Loucy (cell line): ENCODE measurements at regions not wholly inside any gene's neighbourhood (a gene's known extent, or its start where the extent isn't known, plus 50 kb on each side); places are given as distances from the start of the nearest gene placed in this dataset.

ENCODE experiments used
- H2AFZ ChIP-seq: fragments of 200-600 bp; sonication (generic); 2 replicates; pipeline ENCODE4 v1.6.0; 2016; ENCODE audit warnings: antibody characterized with exemption, mild to moderate bottlenecking, low read length, moderate library complexity
- H3F3A ChIP-seq: fragments of 200-600 bp; 2 replicates; pipeline ENCODE4 v1.6.0; 2016; ENCODE audit warnings: antibody characterized with exemption, low read depth, mild to moderate bottlenecking
- H3K27me3 ChIP-seq: fragments of 200-600 bp; sonication (generic); 2 replicates; pipeline ENCODE4 v1.6.1; 2014; ENCODE audit warnings: low read length, mild to moderate bottlenecking; ENCODE audit not compliant: insufficient read depth, poor library complexity, severe bottlenecking
- H3K36me3 ChIP-seq: fragments of 200-600 bp; sonication (generic); 2 replicates; pipeline ENCODE4 v1.6.1; 2016; ENCODE audit warnings: low read length; ENCODE audit not compliant: insufficient read depth
- H3K4me1 ChIP-seq: fragments of 200-600 bp; sonication (generic); 2 replicates; pipeline ENCODE4 v1.5.1; 2014; ENCODE audit warnings: low read length, mild to moderate bottlenecking; ENCODE audit not compliant: insufficient read depth, poor library complexity, severe bottlenecking
- H3K4me2 ChIP-seq: fragments of 200-600 bp; sonication (generic); 2 replicates; pipeline ENCODE4 v1.6.0; 2014; ENCODE audit warnings: antibody characterized with exemption, low read length, low read depth, mild to moderate bottlenecking; ENCODE audit not compliant: poor library complexity, severe bottlenecking
- H3K4me3 ChIP-seq: fragments of 200-600 bp; sonication (generic); 2 replicates; pipeline ENCODE4 v1.5.1; 2014; ENCODE audit warnings: low read length, mild to moderate bottlenecking, mixed read lengths; ENCODE audit not compliant: poor library complexity, severe bottlenecking
- H3K79me2 ChIP-seq: fragments of 200-600 bp; sonication (generic); 2 replicates; pipeline ENCODE4 v1.6.1; 2014; ENCODE audit warnings: low read length; ENCODE audit not compliant: insufficient read depth
- H3K9ac ChIP-seq: fragments of 200-600 bp; sonication (generic); 2 replicates; pipeline ENCODE4 v1.6.0; 2014; ENCODE audit warnings: mild to moderate bottlenecking, low read depth, low read length, moderate library complexity; ENCODE audit not compliant: poor library complexity, severe bottlenecking
- H3K9me2 ChIP-seq: fragments of 200-600 bp; sonication (generic); replicated peaks from 2 replicates; pipeline ENCODE4 v1.6.1; 2016; ENCODE audit warnings: low read depth, low read length, mixed read lengths
- H3K9me3 ChIP-seq: fragments of 200-600 bp; sonication (generic); 2 replicates; pipeline ENCODE4 v1.6.1; 2014; ENCODE audit warnings: mild to moderate bottlenecking, antibody characterized with exemption, low read length, low read depth; ENCODE audit not compliant: insufficient read depth
- H4K20me1 ChIP-seq: fragments of 200-600 bp; sonication (generic); 2 replicates; pipeline ENCODE4 v1.6.0; 2014; ENCODE audit warnings: antibody characterized with exemption, low read length, mild to moderate bottlenecking; ENCODE audit not compliant: insufficient read depth, poor library complexity, severe bottlenecking
- EZH2phosphoT487 ChIP-seq: fragments of 200-600 bp; IDR thresholded peaks from 2 replicates; pipeline ENCODE4 v1.6.1; 2018; ENCODE audit warnings: antibody characterized with exemption, mild to moderate bottlenecking, moderate library complexity, borderline replicate concordance
- TF ChIP-seq, protein P1 (sequence below): fragments of 200-600 bp; sonication (generic); conservative IDR thresholded peaks from 2 replicates; pipeline ENCODE4 v1.5.1; 2014; ENCODE audit warnings: mild to moderate bottlenecking, antibody characterized with exemption, low read length

- Histone ChIP-seq H3K79me2 (no peaks in the 10 kb centered on the region), H2AFZ (no peak overlapping the region), H3K4me2 (no peak overlapping the region), H4K20me1 (no peaks in the 10 kb centered on the region), H3K9me2 (no peaks in the 10 kb centered on the region), H3K9me3 (no peaks in the 10 kb centered on the region), H3K36me3 (no peaks in the 10 kb centered on the region), H3K9ac (no peak overlapping the region), H3K27me3 (no peaks in the 10 kb centered on the region), H3K4me3 (no peak overlapping the region), H3F3A (no peaks in the 10 kb centered on the region), H3K4me1 (peaks cover 5% of the 10 kb centered on the region)
- TF ChIP-seq EZH2phosphoT487 = no peak
- TF ChIP-seq, protein P1, sequence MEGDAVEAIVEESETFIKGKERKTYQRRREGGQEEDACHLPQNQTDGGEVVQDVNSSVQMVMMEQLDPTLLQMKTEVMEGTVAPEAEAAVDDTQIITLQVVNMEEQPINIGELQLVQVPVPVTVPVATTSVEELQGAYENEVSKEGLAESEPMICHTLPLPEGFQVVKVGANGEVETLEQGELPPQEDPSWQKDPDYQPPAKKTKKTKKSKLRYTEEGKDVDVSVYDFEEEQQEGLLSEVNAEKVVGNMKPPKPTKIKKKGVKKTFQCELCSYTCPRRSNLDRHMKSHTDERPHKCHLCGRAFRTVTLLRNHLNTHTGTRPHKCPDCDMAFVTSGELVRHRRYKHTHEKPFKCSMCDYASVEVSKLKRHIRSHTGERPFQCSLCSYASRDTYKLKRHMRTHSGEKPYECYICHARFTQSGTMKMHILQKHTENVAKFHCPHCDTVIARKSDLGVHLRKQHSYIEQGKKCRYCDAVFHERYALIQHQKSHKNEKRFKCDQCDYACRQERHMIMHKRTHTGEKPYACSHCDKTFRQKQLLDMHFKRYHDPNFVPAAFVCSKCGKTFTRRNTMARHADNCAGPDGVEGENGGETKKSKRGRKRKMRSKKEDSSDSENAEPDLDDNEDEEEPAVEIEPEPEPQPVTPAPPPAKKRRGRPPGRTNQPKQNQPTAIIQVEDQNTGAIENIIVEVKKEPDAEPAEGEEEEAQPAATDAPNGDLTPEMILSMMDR = no peak
Observed at GRCh38 chr1:65486613-65487012, 66.1 kb downstream of the LEPR start.

DNA sequence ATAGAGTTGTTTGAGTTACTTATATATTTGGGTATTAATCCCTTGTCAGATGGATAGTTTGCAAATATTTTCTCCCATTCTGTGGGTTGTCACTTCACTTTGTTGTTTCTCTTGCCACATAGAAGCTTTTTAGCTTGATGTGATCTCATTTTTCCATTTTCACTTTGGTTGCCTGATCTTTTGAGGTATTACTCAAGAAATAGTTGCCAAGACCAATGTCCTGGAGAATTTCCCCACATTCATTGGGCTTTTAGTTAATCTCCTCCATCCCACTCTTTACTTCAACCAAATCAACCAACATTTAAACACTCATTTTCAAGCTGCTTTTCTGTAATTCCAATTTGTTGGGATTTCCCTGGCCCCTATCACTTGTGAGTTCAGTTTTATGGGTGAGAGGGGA, 69.0 kb downstream of the LEPR start:
- no peaks in the 10 kb centered on the region for H4K20me1 ChIP-seq
- no peaks in the 10 kb centered on the region for H3K9me2 ChIP-seq
- TF ChIP-seq, protein P1 = no peak
- no peak for TF ChIP-seq EZH2phosphoT487
- H2AFZ ChIP-seq = no peak overlapping the region
- H3K4me2 ChIP-seq = no peak overlapping the region
- H3F3A ChIP-seq = no peaks in the 10 kb centered on the region
- peaks cover 16% of the 10 kb centered on the region for H3K4me1 ChIP-seq
- H3K9me3 ChIP-seq = no peaks in the 10 kb centered on the region
- H3K36me3 ChIP-seq = no peaks in the 10 kb centered on the region
- H3K27me3 ChIP-seq = no peaks in the 10 kb centered on the region
- no peaks in the 10 kb centered on the region for H3K79me2 ChIP-seq
- H3K9ac ChIP-seq = no peak overlapping the region
- H3K4me3 ChIP-seq = no peak overlapping the region

DNA sequence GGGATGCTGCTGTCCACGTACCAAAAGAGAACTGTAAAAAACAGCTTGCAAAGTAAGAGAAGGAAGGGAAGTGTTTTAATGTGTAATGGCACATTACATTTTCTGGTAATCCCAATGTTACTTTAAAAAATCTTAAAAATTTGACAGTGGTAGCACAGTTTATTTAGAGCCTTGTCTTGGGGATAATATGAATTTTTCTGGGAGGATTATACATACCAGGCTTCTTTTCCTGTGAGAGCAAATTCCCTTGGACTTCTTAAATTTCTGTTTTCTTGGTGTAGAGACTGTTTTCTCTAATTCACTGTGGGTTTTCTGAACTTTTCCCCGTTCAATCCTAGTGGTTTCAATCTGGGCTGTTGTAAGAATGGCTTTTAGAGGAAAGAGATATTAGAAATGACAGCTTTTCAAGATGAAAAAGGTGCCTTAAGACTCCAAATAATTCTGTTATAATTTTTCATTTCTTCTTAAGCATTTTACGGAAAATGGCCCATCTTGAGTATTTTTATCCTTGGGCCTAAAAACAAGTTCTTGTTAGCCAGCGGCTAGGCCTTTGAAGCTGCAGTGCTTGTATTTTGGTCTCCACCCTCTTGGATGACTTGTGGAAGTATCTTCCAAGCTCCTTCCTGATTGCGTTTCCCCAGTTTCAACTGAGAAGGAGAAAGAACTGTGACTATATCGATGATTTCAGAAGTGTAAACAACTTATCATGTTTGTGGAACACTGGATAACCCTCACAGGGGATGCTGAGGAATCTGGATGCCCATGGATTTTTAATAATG, 70.0 kb downstream of the LEPR start:
- TF ChIP-seq, protein P1 = no peak
- no peak for TF ChIP-seq EZH2phosphoT487
- Histone ChIP-seq H3K27me3 (no peaks in the 10 kb centered on the region), H3K9me3 (no peaks in the 10 kb centered on the region), H2AFZ (no peak overlapping the region), H3K4me3 (no peak overlapping the region), H3K9ac (no peak overlapping the region), H3K79me2 (no peaks in the 10 kb centered on the region), H3K4me1 (peaks cover 21% of the 10 kb centered on the region), H3K4me2 (no peak overlapping the region), H4K20me1 (no peaks in the 10 kb centered on the region), H3F3A (no peaks in the 10 kb centered on the region), H3K9me2 (no peaks in the 10 kb centered on the region), H3K36me3 (no peaks in the 10 kb centered on the region)
